ENCODE measurements at regions not wholly inside any gene's neighbourhood (a gene's known extent, or its start where the extent isn't known, plus 50 kb on each side); places are given as distances from the start of the nearest gene placed in this dataset.

- no peak overlapping the region for H3K4me3 ChIP-seq (ENCODE audit: control insufficient read depth, low read depth, low read length)
- TF ChIP-seq CTCF (conservative IDR thresholded peaks at IDR 0.05; ENCODE audit: control insufficient read depth, insufficient read depth, low read depth, low read length) = no peak
- no peak for DNase-seq (ENCODE audit: low read depth)
Observed at GRCh38 chr3:159185443-159186050, 383.7 kb downstream of the MFSD1 start.

GRCh38 chr3:159186581-159186980 is 384.7 kb downstream of the MFSD1 start:
- no peak for DNase-seq (ENCODE audit: low read depth)
- no peak overlapping the region for H3K4me3 ChIP-seq (ENCODE audit: control insufficient read depth, low read depth, low read length)
- TF ChIP-seq CTCF (conservative IDR thresholded peaks at IDR 0.05; ENCODE audit: control insufficient read depth, insufficient read depth, low read depth, low read length) = no peak

- TF ChIP-seq CTCF (conservative IDR thresholded peaks at IDR 0.05; ENCODE audit: control insufficient read depth, insufficient read depth, low read depth, low read length) = no peak
- no peak for DNase-seq (ENCODE audit: low read depth)
- no peak overlapping the region for H3K4me3 ChIP-seq (ENCODE audit: control insufficient read depth, low read depth, low read length)
Observed at GRCh38 chr3:159187232-159187631, 385.4 kb downstream of the MFSD1 start.

GRCh38 chr3:159187706-159188105 is 385.9 kb downstream of the MFSD1 start:
- no peak for TF ChIP-seq CTCF (conservative IDR thresholded peaks at IDR 0.05; ENCODE audit: control insufficient read depth, insufficient read depth, low read depth, low read length)
- no peak for DNase-seq (ENCODE audit: low read depth)
- H3K4me3 ChIP-seq (ENCODE audit: control insufficient read depth, low read depth, low read length) = no peak overlapping the region

- no peak overlapping the region for H3K4me3 ChIP-seq (ENCODE audit: control insufficient read depth, low read depth, low read length)
- no peak for TF ChIP-seq CTCF (conservative IDR thresholded peaks at IDR 0.05; ENCODE audit: control insufficient read depth, insufficient read depth, low read depth, low read length)
- DNase-seq (ENCODE audit: low read depth) = peak; percentile 82
Observed at GRCh38 chr3:159189994-159190669, 388.3 kb downstream of the MFSD1 start.

GRCh38 chr3:159191447-159191846 is 389.6 kb downstream of the MFSD1 start:
- no peak overlapping the region for H3K4me3 ChIP-seq (ENCODE audit: control insufficient read depth, low read depth, low read length)
- TF ChIP-seq CTCF (conservative IDR thresholded peaks at IDR 0.05; ENCODE audit: control insufficient read depth, insufficient read depth, low read depth, low read length) = no peak
- DNase-seq (ENCODE audit: low read depth) = peak; percentile 76

Measured in fibroblast of mammary gland (primary cell).